Panc1 (cell line): ENCODE measurements at regions not wholly inside any gene's neighbourhood (a gene's known extent, or its start where the extent isn't known, plus 50 kb on each side); places are given as distances from the start of the nearest gene placed in this dataset.

Source experiments
- POLR2AphosphoS5 ChIP-seq: IDR thresholded peaks from 2 replicates; pipeline ENCODE4 v1.6.1; 2012; ENCODE audit warnings: mild to moderate bottlenecking, low read depth, low read length, moderate library complexity
- REST ChIP-seq, 2 experiments: IDR thresholded peaks; 2 replicates each; pipeline ENCODE4 v1.6.1; 2011 to 2012; ENCODE audit warnings: low read depth in 2 of 2, control low read depth in 1 of 2, low read length in 1 of 2, mild to moderate bottlenecking in 1 of 2, moderate library complexity in 1 of 2; ENCODE audit not compliant: insufficient read depth in 1 of 2
- TF ChIP-seq, protein P1 (sequence below): fragments of 450-650 bp; IDR thresholded peaks from 2 replicates; pipeline ENCODE4 v1.5.1; 2017; ENCODE audit warnings: mild to moderate bottlenecking

DNA sequence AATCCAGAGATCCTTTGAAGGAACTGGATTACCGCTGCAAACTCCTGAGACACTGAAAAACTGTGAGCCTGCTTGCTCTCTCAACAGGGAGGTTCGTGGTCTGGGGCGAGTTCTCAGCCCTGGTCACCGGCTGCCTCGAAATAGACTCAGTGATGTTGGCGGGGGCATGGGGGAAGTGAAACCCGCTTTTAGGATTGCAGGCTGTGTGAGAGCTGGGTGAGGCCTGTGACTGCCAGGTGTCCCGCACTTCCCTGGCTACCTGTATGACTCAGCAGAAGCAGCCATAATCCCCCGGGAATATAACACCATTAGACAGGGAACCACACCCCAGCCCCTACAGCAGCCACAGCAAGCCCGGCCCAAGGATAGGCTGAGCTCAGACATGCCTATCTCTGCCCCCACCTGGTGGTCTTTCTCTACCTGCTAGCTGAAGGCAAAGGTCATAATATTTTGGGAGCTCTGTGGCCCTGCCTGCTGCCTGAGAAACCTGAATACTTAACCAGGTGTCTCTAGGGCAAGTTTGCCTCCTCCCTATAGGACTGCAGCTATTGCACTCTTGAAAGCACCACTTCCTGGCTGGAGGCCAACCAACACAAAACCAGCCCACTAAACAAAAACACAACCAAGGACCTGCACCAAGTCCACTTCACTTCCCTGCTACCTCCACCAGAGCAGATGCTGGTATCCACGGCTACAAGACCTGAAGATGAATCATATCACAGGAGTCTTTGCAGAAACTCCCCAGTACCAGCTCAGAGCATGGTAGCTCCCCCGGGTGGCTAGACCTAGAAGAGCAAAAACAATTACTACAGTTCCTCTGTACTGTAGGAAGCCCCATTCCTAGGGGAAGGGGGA is 202.0 kb downstream of the RRAGB start:
- TF ChIP-seq, protein P1, sequence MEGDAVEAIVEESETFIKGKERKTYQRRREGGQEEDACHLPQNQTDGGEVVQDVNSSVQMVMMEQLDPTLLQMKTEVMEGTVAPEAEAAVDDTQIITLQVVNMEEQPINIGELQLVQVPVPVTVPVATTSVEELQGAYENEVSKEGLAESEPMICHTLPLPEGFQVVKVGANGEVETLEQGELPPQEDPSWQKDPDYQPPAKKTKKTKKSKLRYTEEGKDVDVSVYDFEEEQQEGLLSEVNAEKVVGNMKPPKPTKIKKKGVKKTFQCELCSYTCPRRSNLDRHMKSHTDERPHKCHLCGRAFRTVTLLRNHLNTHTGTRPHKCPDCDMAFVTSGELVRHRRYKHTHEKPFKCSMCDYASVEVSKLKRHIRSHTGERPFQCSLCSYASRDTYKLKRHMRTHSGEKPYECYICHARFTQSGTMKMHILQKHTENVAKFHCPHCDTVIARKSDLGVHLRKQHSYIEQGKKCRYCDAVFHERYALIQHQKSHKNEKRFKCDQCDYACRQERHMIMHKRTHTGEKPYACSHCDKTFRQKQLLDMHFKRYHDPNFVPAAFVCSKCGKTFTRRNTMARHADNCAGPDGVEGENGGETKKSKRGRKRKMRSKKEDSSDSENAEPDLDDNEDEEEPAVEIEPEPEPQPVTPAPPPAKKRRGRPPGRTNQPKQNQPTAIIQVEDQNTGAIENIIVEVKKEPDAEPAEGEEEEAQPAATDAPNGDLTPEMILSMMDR: no peak
- TF ChIP-seq POLR2AphosphoS5: no peak
- TF ChIP-seq REST (IDR thresholded peaks at IDR 0.05; ENCODE audit: insufficient read depth in 1 of 2, low read depth in 2 of 2, low read length in 1 of 2): no peak
